ENCODE measurements at regions not wholly inside any gene's neighbourhood (a gene's known extent, or its start where the extent isn't known, plus 50 kb on each side); places are given as distances from the start of the nearest gene placed in this dataset.

- TF ChIP-seq CTCF (conservative IDR thresholded peaks at IDR 0.05; ENCODE audit: low read length), result no peak
- TF ChIP-seq EZH2phosphoT487 (IDR thresholded peaks at IDR 0.05; ENCODE audit: borderline replicate concordance, low read depth, low read length), result no peak
These were observed 181.8 kb downstream of the KATNAL1 start for GRCh38 chr13:30125422-30126073.

All from OCI-LY7 (cell line).